Fibroblast of the conjunctiva (primary cell): ENCODE measurements at regions not wholly inside any gene's neighbourhood (a gene's known extent, or its start where the extent isn't known, plus 50 kb on each side); places are given as distances from the start of the nearest gene placed in this dataset.
"Not testable (repeated sequence)": the region's sequence is repeated elsewhere in the genome, so short reads cannot be mapped to it uniquely, and the experiment has no call there.

Experiments used
- DNase-seq: peaks from one replicate; pipeline ENCODE4 v3.0.0-alpha.2; 2010; ENCODE audit warnings: low read depth

DNA sequence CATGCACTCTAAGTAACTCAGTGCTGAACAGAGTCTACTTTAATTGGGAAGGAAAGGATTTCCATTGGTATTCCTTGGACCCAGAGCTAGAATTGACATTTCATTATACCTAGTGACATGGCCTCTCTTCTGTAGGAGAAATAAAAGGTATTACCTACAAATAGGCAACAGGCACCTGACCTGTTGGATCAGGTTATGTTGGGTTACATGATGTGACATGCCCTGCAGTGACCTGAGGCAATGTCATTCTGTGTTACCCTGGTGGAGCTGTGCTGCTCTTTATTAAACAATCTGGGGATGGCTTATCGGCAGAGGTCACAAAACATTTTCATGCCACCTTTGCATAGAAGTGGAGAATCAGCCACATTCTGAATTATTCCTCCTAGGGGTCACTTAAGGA, 427.7 kb downstream of the MDFIC start:
- no peak for DNase-seq

DNA sequence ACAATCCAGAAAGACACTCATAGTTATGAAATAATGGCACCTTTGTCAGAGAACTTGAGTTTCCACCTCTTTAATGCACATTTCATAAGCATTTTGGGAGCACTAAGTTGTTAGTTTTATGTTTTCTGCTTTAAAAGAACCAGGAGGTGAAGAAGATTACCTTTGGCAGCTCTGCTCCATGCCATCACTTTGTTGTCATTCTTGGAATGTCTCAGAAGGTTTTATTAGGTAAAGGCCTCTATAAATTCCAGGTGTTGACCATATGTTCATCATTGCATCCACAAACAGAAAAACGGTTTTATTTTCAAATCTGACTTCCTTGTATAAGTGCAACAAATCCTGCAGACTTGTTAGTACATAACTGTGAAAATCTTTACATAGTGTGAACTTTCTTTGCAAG, 424.8 kb downstream of the MDFIC start:
- no peak for DNase-seq

- DNase-seq: peak; percentile 68
Measured at GRCh38 chr7:115340828-115341227, 418.9 kb downstream of the MDFIC start.

- no peak for DNase-seq
Measured at GRCh38 chr7:115338016-115338415, 416.1 kb downstream of the MDFIC start.

- no peak for DNase-seq
Measured at GRCh38 chr7:115332691-115333090, 410.8 kb downstream of the MDFIC start.

DNA sequence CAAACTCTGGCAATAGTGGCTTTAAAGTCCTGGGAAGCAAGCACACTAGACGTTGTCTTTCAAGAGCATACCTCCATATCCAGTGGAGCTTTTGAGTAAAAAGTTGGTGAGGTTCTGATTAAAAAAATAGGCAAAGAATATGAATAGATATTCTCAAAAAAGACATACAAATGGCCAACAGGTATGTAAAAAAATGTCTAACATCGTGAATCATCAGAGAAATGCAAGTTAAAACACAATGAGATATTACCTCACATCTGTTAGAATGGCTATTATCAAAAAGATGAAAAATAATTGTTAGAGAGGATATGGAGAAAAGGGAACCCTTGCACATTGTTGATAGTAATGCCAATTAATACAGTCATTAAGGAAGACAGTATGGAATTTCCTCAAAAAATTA, 407.1 kb downstream of the MDFIC start:
- no peak for DNase-seq

GRCh38 chr7:115328018-115328417, 406.1 kb downstream of the MDFIC start:
- no peak for DNase-seq

- DNase-seq: no peak
Measured at GRCh38 chr7:115327326-115327725, 405.4 kb downstream of the MDFIC start.

- no peak for DNase-seq
Measured at GRCh38 chr7:115319541-115319940, 397.6 kb downstream of the MDFIC start.

DNA sequence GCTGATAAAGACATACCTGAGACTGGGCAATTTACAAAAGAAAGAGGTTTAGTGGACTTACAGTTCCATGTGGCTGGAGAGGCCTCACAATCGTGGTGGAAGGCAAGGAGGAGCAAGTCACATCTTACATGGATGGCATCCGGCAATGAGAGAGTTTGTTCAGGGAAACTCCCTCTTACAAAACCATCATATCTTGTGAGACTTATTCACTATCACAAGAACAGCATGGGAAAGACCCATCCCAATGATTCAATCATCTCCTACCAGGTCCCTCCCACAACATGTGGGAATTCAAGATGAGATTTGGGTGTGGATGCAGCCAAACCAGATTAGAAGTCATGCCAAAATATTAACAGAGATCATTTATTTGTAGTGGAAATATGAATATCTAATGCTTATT, 388.4 kb downstream of the MDFIC start:
- DNase-seq: not testable (repeated sequence)

DNA sequence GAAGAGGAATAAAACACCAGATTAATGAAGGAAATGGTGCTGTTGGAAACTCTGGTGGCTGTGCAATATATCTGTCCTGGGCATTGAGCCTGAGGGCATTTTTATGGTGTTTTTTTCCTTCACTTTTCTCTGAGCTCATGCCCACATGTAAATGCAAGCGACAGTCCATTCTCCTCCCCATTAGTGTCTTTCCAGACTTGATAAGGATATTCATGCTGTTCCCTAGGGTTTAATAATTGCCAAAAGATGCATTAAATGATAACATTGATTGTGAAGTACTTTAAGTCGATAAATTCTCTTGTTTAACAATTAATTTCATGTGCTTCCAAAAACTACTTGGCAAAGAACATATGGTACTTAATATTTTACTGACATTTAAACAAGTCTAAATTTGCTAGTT, 384.7 kb downstream of the MDFIC start:
- no peak for DNase-seq

- DNase-seq: no peak
Measured at GRCh38 chr7:115300231-115300870, 378.5 kb downstream of the MDFIC start.

- no peak for DNase-seq
Measured at GRCh38 chr7:115299397-115300037, 377.6 kb downstream of the MDFIC start.

- peak; percentile 63 for DNase-seq
Measured at GRCh38 chr7:115297656-115298055, 375.8 kb downstream of the MDFIC start.

GRCh38 chr7:115293628-115294240, 371.8 kb downstream of the MDFIC start:
- DNase-seq: no peak

DNA sequence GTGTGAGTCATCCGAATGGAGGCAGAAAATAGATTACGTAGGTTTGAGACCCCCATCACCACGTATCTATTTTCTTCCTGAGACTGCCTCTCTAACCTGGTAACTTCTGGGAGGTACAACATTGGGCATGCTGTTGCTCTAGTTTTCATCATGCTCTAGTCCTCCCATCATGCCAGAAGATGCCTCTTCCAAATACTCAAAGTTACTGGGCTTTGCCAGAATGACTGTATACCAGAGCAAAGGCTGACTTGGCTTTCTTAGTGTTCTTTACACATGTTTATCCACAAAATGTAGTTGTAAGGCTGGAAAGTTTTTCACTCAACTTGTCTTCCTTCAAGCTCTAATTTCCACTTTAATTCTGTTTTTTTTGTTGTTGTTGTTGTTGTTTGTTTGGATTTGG, 370.5 kb downstream of the MDFIC start:
- DNase-seq: no peak

GRCh38 chr7:115289971-115290370, 368.1 kb downstream of the MDFIC start:
- DNase-seq: no peak

DNA sequence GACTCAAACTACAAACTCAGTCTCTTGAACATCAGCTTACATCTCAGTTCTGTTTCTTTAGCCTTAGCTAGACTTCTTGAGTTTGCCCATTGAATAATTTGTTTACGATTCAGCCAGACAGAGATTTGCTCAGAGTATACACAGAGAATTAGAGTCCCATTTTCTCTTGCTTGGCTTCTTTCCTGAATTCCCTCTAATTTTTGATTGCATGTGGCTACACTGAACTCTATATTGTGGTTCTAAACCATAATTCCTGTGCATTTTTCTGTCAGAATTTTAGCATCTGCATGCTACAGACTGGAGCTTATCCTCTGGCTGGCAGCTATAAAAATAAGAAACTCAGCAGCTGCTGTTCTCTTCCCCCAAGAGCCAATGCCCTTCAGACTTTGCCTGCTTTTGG, 354.9 kb downstream of the MDFIC start:
- DNase-seq: no peak

DNA sequence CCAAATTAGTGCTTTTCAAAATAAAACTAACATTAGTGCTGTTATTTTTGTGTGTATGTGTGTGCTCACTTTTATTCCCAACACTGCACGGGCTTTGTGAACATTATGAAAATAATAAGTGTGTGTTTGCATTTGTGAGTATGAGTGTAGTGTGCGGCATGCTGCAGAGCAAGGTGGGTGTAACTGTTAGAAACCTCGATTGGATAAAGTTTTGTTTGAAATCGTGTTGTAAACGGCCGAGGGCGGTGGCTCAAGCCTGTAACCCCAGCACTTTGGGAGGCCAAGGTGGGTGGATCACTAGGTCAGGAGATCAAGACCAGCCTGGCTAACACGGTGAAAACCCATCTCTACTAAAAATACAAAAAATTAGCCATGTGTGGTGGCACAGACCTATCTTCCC, 352.0 kb downstream of the MDFIC start:
- DNase-seq: not testable (repeated sequence)

- DNase-seq: no peak
Measured at GRCh38 chr7:115273139-115273772, 351.4 kb downstream of the MDFIC start.

GRCh38 chr7:115271332-115272235, 349.7 kb downstream of the MDFIC start:
- DNase-seq: no peak

- no peak for DNase-seq
Measured at GRCh38 chr7:115269486-115269885, 347.6 kb downstream of the MDFIC start.
